ENCODE measurements at regions not wholly inside any gene's neighbourhood (a gene's known extent, or its start where the extent isn't known, plus 50 kb on each side); places are given as distances from the start of the nearest gene placed in this dataset.

DNA sequence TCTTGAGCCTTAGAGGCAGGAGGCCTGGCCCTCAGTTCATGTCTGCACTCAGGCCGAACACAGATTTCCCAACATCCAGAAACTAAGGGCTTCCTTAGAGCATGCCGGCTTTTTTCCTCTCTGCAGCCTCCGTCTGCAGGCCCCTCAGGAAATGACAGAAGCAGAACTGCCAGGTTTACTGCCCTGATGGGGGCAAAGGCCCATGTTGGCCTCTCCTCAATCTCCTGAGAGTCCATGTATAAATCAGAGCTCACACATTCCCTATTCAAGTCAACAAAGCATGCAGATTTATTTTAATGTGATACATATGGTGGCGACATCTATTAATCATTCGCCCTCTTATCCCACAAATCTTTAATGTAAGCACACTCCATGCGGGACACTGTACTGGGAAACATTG, 475.6 kb upstream of the HS6ST1 start:
- no peak for TF ChIP-seq CTCF (IDR thresholded peaks at IDR 0.05)
- TF ChIP-seq POLR2A (IDR thresholded peaks at IDR 0.05) = no peak

Data from thyroid gland (tissue), 4 donors.